NB4 (cell line): ENCODE measurements at regions not wholly inside any gene's neighbourhood (a gene's known extent, or its start where the extent isn't known, plus 50 kb on each side); places are given as distances from the start of the nearest gene placed in this dataset.

ENCODE experiments used
- DNase-seq: peaks from one replicate; pipeline ENCODE4 v3.0.0; 2010; ENCODE audit warnings: low read depth
- H3K4me3 ChIP-seq: one replicate; pipeline ENCODE4 v1.5.1; 2011; ENCODE audit warnings: mild to moderate bottlenecking, low read depth, low read length, moderate library complexity
- MAX ChIP-seq: IDR thresholded peaks from 2 replicates; pipeline ENCODE4 v1.6.1; 2011; ENCODE audit warnings: low read depth, low read length
- MYC ChIP-seq: IDR thresholded peaks from 2 replicates; pipeline ENCODE4 v1.6.1; 2011; ENCODE audit warnings: low read depth, low read length
- POLR2A ChIP-seq: IDR thresholded peaks from 2 replicates; pipeline ENCODE4 v1.6.1; 2011; ENCODE audit warnings: mild to moderate bottlenecking; ENCODE audit not compliant: insufficient read length; ENCODE audit errors: extremely low read depth
- TF ChIP-seq, protein P1 (sequence below): IDR thresholded peaks from one replicate; pipeline ENCODE4 v1.5.1; 2012; ENCODE audit warnings: low read depth, low read length

DNA sequence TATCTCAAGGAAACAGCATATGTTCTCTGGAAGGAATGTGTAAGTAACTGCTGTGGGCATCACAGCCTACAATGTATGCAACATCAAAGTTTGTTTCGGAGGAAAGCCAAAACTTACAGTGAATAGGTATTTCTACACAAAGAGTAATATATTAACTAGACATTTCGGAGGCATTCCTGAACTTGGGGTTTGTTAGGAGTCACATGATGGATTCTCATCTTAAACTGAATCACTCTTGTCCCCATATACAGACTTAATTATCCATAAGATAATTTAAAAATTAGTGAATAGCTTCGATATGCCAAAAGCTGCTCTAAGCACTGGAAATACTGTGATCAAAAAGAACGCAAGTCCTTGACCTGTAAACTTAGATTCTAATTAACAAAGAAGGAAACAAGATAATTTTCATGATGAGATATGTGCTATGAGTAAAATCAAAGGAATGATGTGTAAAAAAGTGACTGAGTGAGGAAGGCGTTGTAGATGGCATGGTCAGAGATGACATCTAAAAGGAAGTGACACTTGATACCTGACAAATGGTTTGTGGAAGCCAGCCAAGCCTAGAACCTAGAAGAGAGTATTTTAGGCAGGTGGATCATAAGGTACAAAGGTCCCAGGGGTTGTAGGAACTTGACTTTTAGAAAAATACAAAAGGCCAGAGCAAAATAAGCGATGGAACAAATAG is 273.1 kb downstream of the MRPL39 start:
- TF ChIP-seq MYC (no peak), MAX (no peak), POLR2A (no peak)
- TF ChIP-seq, protein P1, sequence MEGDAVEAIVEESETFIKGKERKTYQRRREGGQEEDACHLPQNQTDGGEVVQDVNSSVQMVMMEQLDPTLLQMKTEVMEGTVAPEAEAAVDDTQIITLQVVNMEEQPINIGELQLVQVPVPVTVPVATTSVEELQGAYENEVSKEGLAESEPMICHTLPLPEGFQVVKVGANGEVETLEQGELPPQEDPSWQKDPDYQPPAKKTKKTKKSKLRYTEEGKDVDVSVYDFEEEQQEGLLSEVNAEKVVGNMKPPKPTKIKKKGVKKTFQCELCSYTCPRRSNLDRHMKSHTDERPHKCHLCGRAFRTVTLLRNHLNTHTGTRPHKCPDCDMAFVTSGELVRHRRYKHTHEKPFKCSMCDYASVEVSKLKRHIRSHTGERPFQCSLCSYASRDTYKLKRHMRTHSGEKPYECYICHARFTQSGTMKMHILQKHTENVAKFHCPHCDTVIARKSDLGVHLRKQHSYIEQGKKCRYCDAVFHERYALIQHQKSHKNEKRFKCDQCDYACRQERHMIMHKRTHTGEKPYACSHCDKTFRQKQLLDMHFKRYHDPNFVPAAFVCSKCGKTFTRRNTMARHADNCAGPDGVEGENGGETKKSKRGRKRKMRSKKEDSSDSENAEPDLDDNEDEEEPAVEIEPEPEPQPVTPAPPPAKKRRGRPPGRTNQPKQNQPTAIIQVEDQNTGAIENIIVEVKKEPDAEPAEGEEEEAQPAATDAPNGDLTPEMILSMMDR = no peak
- DNase-seq = no peak
- no peak overlapping the region for H3K4me3 ChIP-seq

DNA sequence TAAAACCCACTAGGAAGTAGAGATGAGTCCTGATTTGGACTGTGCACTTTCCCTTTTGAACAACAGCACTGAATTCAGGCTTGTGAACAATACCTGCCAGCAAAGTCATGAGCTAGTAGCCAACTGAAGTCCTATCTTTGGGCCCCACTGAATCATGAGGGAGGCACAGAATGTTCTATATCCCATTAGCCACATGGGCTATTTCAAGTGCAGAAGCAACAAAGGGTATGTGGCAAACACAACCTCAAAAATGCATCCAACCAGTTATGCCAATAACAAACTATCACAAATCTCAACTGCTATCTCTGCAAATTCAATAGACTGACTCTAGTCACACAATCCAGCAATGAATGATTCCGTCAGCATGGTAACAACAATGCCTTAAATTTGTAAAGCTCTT is 276.0 kb downstream of the MRPL39 start:
- DNase-seq = no peak
- no peak for TF ChIP-seq POLR2A
- TF ChIP-seq, protein P1 = no peak

GRCh38 chr21:25330266-25330665 is 277.0 kb downstream of the MRPL39 start:
- H3K4me3 ChIP-seq = no peak overlapping the region
- no peak for TF ChIP-seq POLR2A
- no peak for TF ChIP-seq MYC
- TF ChIP-seq MAX = no peak
- TF ChIP-seq, protein P1 = no peak
- DNase-seq = no peak

More for the DNA sequence above, 276.0 kb downstream of the MRPL39 start:
- H3K4me3 ChIP-seq = no peak overlapping the region

GRCh38 chr21:25329227-25329825 is 278.0 kb downstream of the MRPL39 start:
- no peak for DNase-seq
- no peak overlapping the region for H3K4me3 ChIP-seq
- TF ChIP-seq, protein P1 = no peak
- TF ChIP-seq MYC (no peak), POLR2A (no peak), MAX (no peak)

GRCh38 chr21:25328736-25329135 is 278.5 kb downstream of the MRPL39 start:
- H3K4me3 ChIP-seq = no peak overlapping the region
- DNase-seq = no peak
- TF ChIP-seq MYC (no peak), POLR2A (no peak), MAX (no peak)
- TF ChIP-seq, protein P1 = no peak
